K562 (cell line): ENCODE measurements at regions not wholly inside any gene's neighbourhood (a gene's known extent, or its start where the extent isn't known, plus 50 kb on each side); places are given as distances from the start of the nearest gene placed in this dataset.

Experiments used
- C11orf30 ChIP-seq: fragments of 450-650 bp; IDR thresholded peaks from 2 replicates; pipeline ENCODE4 v1.6.1; 2016; ENCODE audit warnings: low read depth, mild to moderate bottlenecking
- CREB5 ChIP-seq: fragments of 250-450 bp; sonication (Bioruptor Pico); IDR thresholded peaks from 2 replicates; pipeline ENCODE4 v1.5.0; 2020; ENCODE audit warnings: mild to moderate bottlenecking
- DDX20 ChIP-seq: fragments of 450-650 bp; IDR thresholded peaks from 2 replicates; pipeline ENCODE4 v1.6.1; 2016; ENCODE audit warnings: missing genetic modification characterization, low read depth, mild to moderate bottlenecking, missing compliant biosample characterization, moderate library complexity
- DMBX1 ChIP-seq: fragments of 250-450 bp; sonication (Bioruptor Pico); IDR thresholded peaks from 2 replicates; pipeline ENCODE4 v1.8.0; 2022; ENCODE audit warnings: inconsistent platforms, mild to moderate bottlenecking, moderate library complexity, borderline replicate concordance
- FIP1L1 ChIP-seq: fragments of 200-400 bp; formaldehyde crosslinking; IDR thresholded peaks from 2 replicates; pipeline ENCODE4 v1.6.1; 2018; ENCODE audit warnings: mild to moderate bottlenecking, low read depth, low read length; ENCODE audit not compliant: poor library complexity, severe bottlenecking
- FOSL1 ChIP-seq: fragments of 200-800 bp; sonication (Bioruptor generic); conservative IDR thresholded peaks from 2 replicates; pipeline ENCODE4 v1.6.1; 2016; ENCODE audit warnings: missing genetic modification characterization, missing compliant biosample characterization
- FOXP1 ChIP-seq: sonication (generic); formaldehyde crosslinking; IDR thresholded peaks from 2 replicates; pipeline ENCODE4 v1.8.0; 2022; ENCODE audit warnings: mild to moderate bottlenecking, missing genetic modification reagents
- GATAD2A ChIP-seq: fragments of 450-650 bp; IDR thresholded peaks from 2 replicates; pipeline ENCODE4 v1.6.1; 2017
- HDAC6 ChIP-seq: IDR thresholded peaks from 2 replicates; pipeline ENCODE4 v1.6.1; 2012; ENCODE audit warnings: low read depth, mild to moderate bottlenecking, control low read depth, inconsistent platforms, low read length, moderate library complexity
- HMGN3 ChIP-seq: IDR thresholded peaks from 2 replicates; pipeline ENCODE4 v1.6.1; 2011; ENCODE audit warnings: borderline replicate concordance, low read depth, mild to moderate bottlenecking, mixed read lengths, low read length; ENCODE audit not compliant: insufficient read length; ENCODE audit errors: extremely low read depth
- HNRNPLL ChIP-seq: fragments of 200-400 bp; formaldehyde crosslinking; IDR thresholded peaks from 2 replicates; pipeline ENCODE4 v1.6.1; 2017; ENCODE audit warnings: low read length, low read depth, mild to moderate bottlenecking; ENCODE audit not compliant: poor library complexity, severe bottlenecking
- IRF9 ChIP-seq: fragments of 450-650 bp; IDR thresholded peaks from 2 replicates; pipeline ENCODE4 v1.6.1; 2016; ENCODE audit warnings: missing biosample characterization, missing genetic modification characterization
- JUND ChIP-seq, 2 experiments: IDR thresholded peaks; 2 replicates in 1 of 2; 3 replicates in 1 of 2; pipeline ENCODE4 v1.6.1; 2011; ENCODE audit warnings: borderline replicate concordance in 2 of 2, low read depth in 2 of 2, low read length in 2 of 2, improper control_type of control experiment in 1 of 2, missing biosample characterization in 1 of 2, missing genetic modification characterization in 1 of 2, missing genetic modification reagents in 1 of 2
- KDM1A ChIP-seq, 2 experiments: fragments of 450-650 bp; IDR thresholded peaks; 2 replicates each; pipeline ENCODE4 v1.6.1; 2016; ENCODE audit warnings: mild to moderate bottlenecking in 2 of 2
- KDM5B ChIP-seq: fragments of 200-600 bp; sonication (generic); IDR thresholded peaks from 2 replicates; pipeline ENCODE4 v1.6.1; 2012; ENCODE audit warnings: low read depth, mild to moderate bottlenecking, moderate library complexity, low read length, control low read depth, inconsistent platforms; ENCODE audit not compliant: insufficient replicate concordance
- MTA3 ChIP-seq: fragments of 450-650 bp; formaldehyde crosslinking; IDR thresholded peaks from 2 replicates; pipeline ENCODE4 v1.6.1; 2017; ENCODE audit warnings: mild to moderate bottlenecking, borderline replicate concordance
- NFIC ChIP-seq: fragments of 450-650 bp; IDR thresholded peaks from 2 replicates; pipeline ENCODE4 v1.6.1; 2017; ENCODE audit warnings: mild to moderate bottlenecking, inconsistent platforms
- RNF2 ChIP-seq: sonication (generic); IDR thresholded peaks from 2 replicates; pipeline ENCODE4 v1.6.1; 2016
- SNRNP70 ChIP-seq: fragments of 200-400 bp; formaldehyde crosslinking; optimal IDR thresholded peaks from 2 replicates; pipeline ENCODE3; 2017; ENCODE audit warnings: low read depth, low read length
- TSHZ1 ChIP-seq: fragments of 250-450 bp; sonication (Bioruptor Pico); IDR thresholded peaks from 2 replicates; pipeline ENCODE4 v1.4.0; 2020; ENCODE audit warnings: mild to moderate bottlenecking, moderate library complexity
- XRCC3 ChIP-seq: fragments of 450-650 bp; IDR thresholded peaks from 2 replicates; pipeline ENCODE4 v1.6.1; 2017; ENCODE audit warnings: mild to moderate bottlenecking, moderate library complexity
- ZFP1 ChIP-seq: fragments of 450-650 bp; formaldehyde crosslinking; IDR thresholded peaks from 2 replicates; pipeline ENCODE4 v1.4.0; 2020; ENCODE audit warnings: mild to moderate bottlenecking, mixed read lengths
- ZNF12 ChIP-seq: sonication (generic); formaldehyde crosslinking; IDR thresholded peaks from 2 replicates; pipeline ENCODE4 v1.4.0; 2020; ENCODE audit warnings: mild to moderate bottlenecking, missing genetic modification reagents

GRCh38 chr1:229148041-229148671 is 122.8 kb upstream of the RAB4A start (continued):
- TF ChIP-seq JUND (IDR thresholded peaks at IDR 0.05; ENCODE audit: borderline replicate concordance, low read depth, low read length) = peak; percentile 23; the same call in 1 of the 2 replicates
- peak; percentile 21; the same call in 1 of the 3 replicates for TF ChIP-seq JUND (tag; IDR thresholded peaks at IDR 0.05; ENCODE audit: borderline replicate concordance, low read depth, low read length)
- TF ChIP-seq IRF9 = no peak
- peak; percentile 53 for TF ChIP-seq HMGN3
- TF ChIP-seq HNRNPLL = no peak
- TF ChIP-seq XRCC3 = no peak
- TF ChIP-seq FOSL1 (tag) = peak; percentile 70
- peak; percentile 88 for TF ChIP-seq DMBX1
- TF ChIP-seq NFIC = peak; percentile 77
- TF ChIP-seq KDM1A (IDR thresholded peaks at IDR 0.05) = peak; percentile 87
- TF ChIP-seq CREB5 = no peak
- no peak for TF ChIP-seq ZNF12 (CRISPR knock-in tag)
- TF ChIP-seq C11orf30 = no peak
- TF ChIP-seq KDM5B = no peak
- no peak for TF ChIP-seq SNRNP70
- no peak for TF ChIP-seq FIP1L1
- TF ChIP-seq RNF2 = peak; percentile 79
- TF ChIP-seq ZFP1 (CRISPR knock-in tag) = no peak
- no peak for TF ChIP-seq TSHZ1 (CRISPR knock-in tag)
- no peak for TF ChIP-seq FOXP1 (CRISPR knock-in tag)
- TF ChIP-seq MTA3 = peak; percentile 44; the same call in 1 of the 2 replicates
- TF ChIP-seq DDX20 (tag) = no peak
- no peak for TF ChIP-seq HDAC6
- TF ChIP-seq GATAD2A = 0 out of 2 replicates have a peak, but pooled peaks have one; percentile 31
